Vagina (tissue), 2 donors: ENCODE measurements at regions not wholly inside any gene's neighbourhood (a gene's known extent, or its start where the extent isn't known, plus 50 kb on each side); places are given as distances from the start of the nearest gene placed in this dataset.

Experiments used
- DNase-seq, 2 donors: peaks; one replicate each; pipeline ENCODE4 v3.0.0-alpha.2; 2017; ENCODE audit errors: extremely low spot score in 2 of 2
- H3K27ac ChIP-seq: fragments of 200-600 bp; sonication (generic); one replicate; pipeline ENCODE4 v1.5.1; 2019
- H3K27me3 ChIP-seq: fragments of 200-600 bp; sonication (generic); one replicate; pipeline ENCODE4 v1.5.1; 2019
- H3K36me3 ChIP-seq, 2 donors: fragments of 200-600 bp; sonication (generic); one replicate each; pipeline ENCODE4 v1.5.1; 2017 to 2019
- H3K4me1 ChIP-seq: fragments of 200-600 bp; sonication (generic); one replicate; pipeline ENCODE4 v1.5.1; 2019
- H3K4me3 ChIP-seq, 2 donors: fragments of 200-600 bp; sonication (generic); 1 replicate in 1 of 2; 2 replicates in 1 of 2; pipeline ENCODE4 v1.5.1; 2016 to 2019
- H3K9me3 ChIP-seq: fragments of 200-600 bp; sonication (generic); one replicate; pipeline ENCODE4 v1.5.1; 2019
- CTCF ChIP-seq, 3 experiments: fragments of 450-650 bp in 2 of 3; fragments of 200-600 bp in 1 of 3; sonication (generic) in 1 of 3; IDR thresholded peaks; one replicate each; pipeline ENCODE4 v1.5.1; 2017 to 2019; ENCODE audit warnings: antibody characterized with exemption in 3 of 3, mild to moderate bottlenecking in 2 of 3, moderate library complexity in 2 of 3
- POLR2A ChIP-seq, 2 donors: fragments of 450-650 bp; IDR thresholded peaks; one replicate each; pipeline ENCODE4 v1.6.1; 2017; ENCODE audit warnings: antibody characterized with exemption in 2 of 2, mild to moderate bottlenecking in 2 of 2, moderate library complexity in 2 of 2
- POLR2AphosphoS5 ChIP-seq, 2 donors: sonication (generic); formaldehyde crosslinking; IDR thresholded peaks; one replicate each; pipeline ENCODE4 v1.9.0; 2017; ENCODE audit warnings: antibody characterized with exemption in 2 of 2, mild to moderate bottlenecking in 2 of 2, low read depth in 1 of 2; ENCODE audit not compliant: insufficient read depth in 1 of 2
- intact Hi-C: fragments of 100-400 bp; cut with DNase I; formaldehyde crosslinking; loops from one replicate; pipeline ENCODE4 v1.15.1; 2023

GRCh38 chr9:135022191-135022870 lies 65.1 kb upstream of the OLFM1 start:
- no peaks in the 10 kb centered on the region for H3K36me3 ChIP-seq

GRCh38 chr9:135023088-135023785 lies 64.2 kb upstream of the OLFM1 start:
- H3K9me3 ChIP-seq: no peaks in the 10 kb centered on the region
- no peak for DNase-seq
- peaks cover 5% of the 10 kb centered on the region for H3K4me1 ChIP-seq
- peak in 1 of 2 donors; percentile 65 for TF ChIP-seq POLR2AphosphoS5 (IDR thresholded peaks at IDR 0.05; ENCODE audit: insufficient read depth in 1 of 2, low read depth in 1 of 2)
- no peak for TF ChIP-seq CTCF (IDR thresholded peaks at IDR 0.05)
- no peak for TF ChIP-seq POLR2A (IDR thresholded peaks at IDR 0.05)
- H3K4me3 ChIP-seq: no peak overlapping the region
- no peaks in the 10 kb centered on the region for H3K27me3 ChIP-seq
- intact Hi-C loops: no loop called here
- H3K27ac ChIP-seq: no peak overlapping the region
- no peaks in the 10 kb centered on the region for H3K36me3 ChIP-seq

More at GRCh38 chr9:135022191-135022870, 65.1 kb upstream of the OLFM1 start:
- DNase-seq: no peak
- no peaks in the 10 kb centered on the region for H3K9me3 ChIP-seq
- intact Hi-C loops: no loop called here
- H3K27ac ChIP-seq: no peak overlapping the region
- H3K4me1 ChIP-seq: peaks cover 5% of the 10 kb centered on the region
- TF ChIP-seq CTCF (IDR thresholded peaks at IDR 0.05) (no peak), POLR2AphosphoS5 (IDR thresholded peaks at IDR 0.05; ENCODE audit: insufficient read depth in 1 of 2, low read depth in 1 of 2) (no peak), POLR2A (IDR thresholded peaks at IDR 0.05) (no peak)
- no peak overlapping the region for H3K4me3 ChIP-seq
- no peaks in the 10 kb centered on the region for H3K27me3 ChIP-seq

- Histone ChIP-seq H3K4me1 (peaks cover 5% of the 10 kb centered on the region), H3K27ac (no peak overlapping the region), H3K9me3 (no peaks in the 10 kb centered on the region), H3K36me3 (no peaks in the 10 kb centered on the region), H3K4me3 (no peak overlapping the region), H3K27me3 (no peaks in the 10 kb centered on the region)
- intact Hi-C loops: no loop called here
- DNase-seq: no peak
- TF ChIP-seq POLR2A (IDR thresholded peaks at IDR 0.05): no peak
- no peak for TF ChIP-seq CTCF (IDR thresholded peaks at IDR 0.05)
- TF ChIP-seq POLR2AphosphoS5 (IDR thresholded peaks at IDR 0.05; ENCODE audit: insufficient read depth in 1 of 2, low read depth in 1 of 2): no peak
These were observed 63.6 kb upstream of the OLFM1 start for GRCh38 chr9:135023786-135024405.

GRCh38 chr9:135029463-135029862 lies 58.0 kb upstream of the OLFM1 start:
- H3K4me1 ChIP-seq: no peaks in the 10 kb centered on the region
- no peak overlapping the region for H3K4me3 ChIP-seq
- H3K27me3 ChIP-seq: no peaks in the 10 kb centered on the region
- H3K27ac ChIP-seq: no peak overlapping the region
- intact Hi-C loops: no loop called here
- H3K36me3 ChIP-seq: no peaks in the 10 kb centered on the region
- TF ChIP-seq POLR2AphosphoS5 (IDR thresholded peaks at IDR 0.05; ENCODE audit: insufficient read depth in 1 of 2, low read depth in 1 of 2) (no peak), POLR2A (IDR thresholded peaks at IDR 0.05) (no peak), CTCF (IDR thresholded peaks at IDR 0.05) (no peak)
- no peak for DNase-seq
- no peaks in the 10 kb centered on the region for H3K9me3 ChIP-seq
